MCF 10A (cell line): ENCODE measurements at regions not wholly inside any gene's neighbourhood (a gene's known extent, or its start where the extent isn't known, plus 50 kb on each side); places are given as distances from the start of the nearest gene placed in this dataset.
"Not testable (repeated sequence)": the region's sequence is repeated elsewhere in the genome, so short reads cannot be mapped to it uniquely, and the experiment has no call there.

Source experiments
- BruUV-seq: library from RNA; stranded (reverse); fragments of 400-500 nt; replicated peaks from 2 replicates; lab custom pipeline; 2021; lab: Mats Ljungman, UMichigan
- CTCF ChIA-PET: fragments of 300-600 bp; sonication (Branson Sonifier 250); formaldehyde crosslinking; extraction: SDS; loops from one replicate; lab custom pipeline; 2021; ENCODE audit warnings: antibody characterized with exemption, inconsistent platforms; lab: Yijun Ruan, JAX
- POLR2A ChIA-PET: fragments of 300-600, 350-650 bp; sonication (Branson Sonifier 250); formaldehyde crosslinking; extraction: SDS; loops from one replicate; lab custom pipeline; 2020; ENCODE audit warnings: antibody characterized with exemption, inconsistent platforms; lab: Yijun Ruan, JAX
- DNase-seq: peaks from one replicate; pipeline ENCODE4 v3.0.0-alpha.2; 2018; ENCODE audit not compliant: unreplicated experiment
- H3K27ac Mint-ChIP-seq: one replicate; pipeline ENCODE4 v1.8.0; 2022; ENCODE audit warnings: mild to moderate bottlenecking, low read depth, mixed read lengths; ENCODE audit not compliant: unreplicated experiment
- H3K27me3 Mint-ChIP-seq: one replicate; pipeline ENCODE4 v1.8.0; 2022; ENCODE audit warnings: mixed read lengths; ENCODE audit not compliant: insufficient read depth, unreplicated experiment
- H3K36me3 Mint-ChIP-seq: one replicate; pipeline ENCODE4 v1.8.0; 2022; ENCODE audit warnings: mild to moderate bottlenecking, moderate library complexity, mixed read lengths; ENCODE audit not compliant: insufficient read depth, unreplicated experiment
- H3K4me1 Mint-ChIP-seq: one replicate; pipeline ENCODE4 v1.8.0; 2022; ENCODE audit warnings: mixed read lengths; ENCODE audit not compliant: insufficient read depth, unreplicated experiment
- H3K4me3 Mint-ChIP-seq: one replicate; pipeline ENCODE4 v1.8.0; 2022; ENCODE audit warnings: mild to moderate bottlenecking, moderate library complexity, mixed read lengths; ENCODE audit not compliant: unreplicated experiment
- H3K9me3 Mint-ChIP-seq: one replicate; pipeline ENCODE4 v1.8.0; 2022; ENCODE audit warnings: mixed read lengths; ENCODE audit not compliant: unreplicated experiment
- intact Hi-C: fragments of 100-400 bp; cut with micrococcal nuclease; formaldehyde crosslinking; loops from 2 replicates; pipeline ENCODE4 v1.14.1; 2022
- TF ChIP-seq, protein P1 (sequence below): fragments of 200-600 bp; IDR thresholded peaks from one replicate; pipeline ENCODE4 v1.8.0; 2022; ENCODE audit warnings: antibody characterized with exemption, mild to moderate bottlenecking; ENCODE audit not compliant: unreplicated experiment

DNA sequence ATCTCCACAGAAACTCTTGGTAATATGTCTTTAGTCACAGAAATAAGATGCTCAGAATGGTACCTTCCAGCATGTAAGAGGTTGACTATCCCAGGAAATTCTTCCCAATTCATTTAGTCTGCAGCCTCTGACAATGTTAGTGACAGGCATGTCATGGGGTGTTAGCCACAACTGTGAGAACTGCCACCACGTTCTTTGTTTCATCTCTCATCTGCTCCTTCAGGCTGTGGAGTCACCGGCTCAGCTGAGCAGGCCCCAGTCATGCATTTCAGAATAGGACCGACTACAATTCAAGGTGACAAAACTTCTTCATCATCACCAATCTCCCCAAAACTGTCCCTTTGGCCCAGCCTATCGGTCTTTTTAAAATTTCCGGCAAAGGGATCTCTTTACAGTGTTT, 167.5 kb downstream of the AKAIN1 start:
- TF ChIP-seq, protein P1, sequence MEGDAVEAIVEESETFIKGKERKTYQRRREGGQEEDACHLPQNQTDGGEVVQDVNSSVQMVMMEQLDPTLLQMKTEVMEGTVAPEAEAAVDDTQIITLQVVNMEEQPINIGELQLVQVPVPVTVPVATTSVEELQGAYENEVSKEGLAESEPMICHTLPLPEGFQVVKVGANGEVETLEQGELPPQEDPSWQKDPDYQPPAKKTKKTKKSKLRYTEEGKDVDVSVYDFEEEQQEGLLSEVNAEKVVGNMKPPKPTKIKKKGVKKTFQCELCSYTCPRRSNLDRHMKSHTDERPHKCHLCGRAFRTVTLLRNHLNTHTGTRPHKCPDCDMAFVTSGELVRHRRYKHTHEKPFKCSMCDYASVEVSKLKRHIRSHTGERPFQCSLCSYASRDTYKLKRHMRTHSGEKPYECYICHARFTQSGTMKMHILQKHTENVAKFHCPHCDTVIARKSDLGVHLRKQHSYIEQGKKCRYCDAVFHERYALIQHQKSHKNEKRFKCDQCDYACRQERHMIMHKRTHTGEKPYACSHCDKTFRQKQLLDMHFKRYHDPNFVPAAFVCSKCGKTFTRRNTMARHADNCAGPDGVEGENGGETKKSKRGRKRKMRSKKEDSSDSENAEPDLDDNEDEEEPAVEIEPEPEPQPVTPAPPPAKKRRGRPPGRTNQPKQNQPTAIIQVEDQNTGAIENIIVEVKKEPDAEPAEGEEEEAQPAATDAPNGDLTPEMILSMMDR: no peak
- no peaks in the 10 kb centered on the region for H3K36me3 Mint-ChIP-seq
- CTCF ChIA-PET: no interaction called here
- intact Hi-C loops: no loop called here
- H3K27me3 Mint-ChIP-seq: no peaks in the 10 kb centered on the region
- peaks cover 18% of the 10 kb centered on the region for H3K9me3 Mint-ChIP-seq
- H3K4me1 Mint-ChIP-seq: no peaks in the 10 kb centered on the region
- POLR2A ChIA-PET: no interaction called here
- H3K4me3 Mint-ChIP-seq: no peak overlapping the region
- DNase-seq: no peak
- BruUV-seq: no TSS peak
- H3K27ac Mint-ChIP-seq: no peak overlapping the region

DNA sequence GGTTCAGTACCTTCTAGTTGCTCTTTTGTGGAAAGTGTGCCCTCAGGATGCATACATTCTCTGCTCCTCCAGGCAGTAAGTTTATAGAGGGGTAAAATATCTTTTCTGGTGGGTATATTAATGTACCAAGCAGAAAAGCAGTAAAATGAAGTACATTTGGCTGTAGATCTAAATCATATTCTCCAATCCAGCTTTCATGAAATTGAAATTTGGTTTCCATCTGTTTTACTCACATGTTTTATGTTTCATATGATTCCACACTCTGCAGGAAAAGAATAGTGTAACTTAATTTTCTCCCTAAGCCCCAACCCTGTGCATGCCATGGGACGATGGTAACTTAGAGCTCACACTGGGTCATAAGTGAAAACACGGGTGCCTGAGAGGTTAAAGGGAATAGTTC, 172.3 kb downstream of the AKAIN1 start:
- DNase-seq: no peak
- H3K9me3 Mint-ChIP-seq: peaks cover 5% of the 10 kb centered on the region
- ChIA-PET CTCF (interaction anchor here (0.6 to 3.8 kb wide), 3 partner anchors 46 to 918 kb away, joined by 3 to 23 read pairs (median 4); no protein-coding TSS in a partner anchor), POLR2A (interaction anchor here (0.7 kb wide), 1 partner anchor 741 kb away, joined by 3 read pairs; no protein-coding TSS in a partner anchor)
- H3K36me3 Mint-ChIP-seq: no peaks in the 10 kb centered on the region
- H3K4me3 Mint-ChIP-seq: no peak overlapping the region
- intact Hi-C loops: no loop called here
- H3K4me1 Mint-ChIP-seq: no peaks in the 10 kb centered on the region
- H3K27ac Mint-ChIP-seq: no peak overlapping the region
- no peaks in the 10 kb centered on the region for H3K27me3 Mint-ChIP-seq
- no TSS peak for BruUV-seq
- TF ChIP-seq, protein P1: no peak

DNA sequence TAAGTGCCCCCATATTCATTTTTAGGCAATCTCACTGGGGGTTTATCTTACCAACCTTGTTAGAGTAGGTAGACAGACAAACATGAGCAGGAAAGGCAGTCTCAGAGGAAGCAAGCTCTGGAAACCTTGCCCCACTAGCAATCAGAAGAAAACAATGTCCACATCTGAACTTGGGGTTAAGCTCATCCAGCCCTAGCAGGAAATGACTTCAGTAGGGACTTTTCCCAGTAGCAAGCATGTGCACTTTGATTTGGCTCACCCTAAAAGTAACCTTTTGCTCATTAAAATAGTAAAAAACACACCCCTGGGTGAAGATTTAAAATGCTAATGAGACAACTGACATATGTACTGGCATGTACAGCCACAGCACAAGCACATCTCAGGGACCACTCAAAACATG, 175.5 kb downstream of the AKAIN1 start:
- TF ChIP-seq, protein P1: no peak
- H3K27me3 Mint-ChIP-seq: no peaks in the 10 kb centered on the region
- no peak overlapping the region for H3K4me3 Mint-ChIP-seq
- intact Hi-C loops: no loop called here
- DNase-seq: no peak
- no TSS peak for BruUV-seq
- H3K4me1 Mint-ChIP-seq: no peaks in the 10 kb centered on the region
- no peaks in the 10 kb centered on the region for H3K9me3 Mint-ChIP-seq
- ChIA-PET POLR2A (interaction anchor here (0.6 kb wide), 1 partner anchor 885 kb away, joined by 3 read pairs; no protein-coding TSS in a partner anchor), CTCF (interaction anchor here (0.6 to 3.8 kb wide), 2 partner anchors 712 to 915 kb away, joined by 3 to 23 read pairs; no protein-coding TSS in a partner anchor)
- no peak overlapping the region for H3K27ac Mint-ChIP-seq
- H3K36me3 Mint-ChIP-seq: no peaks in the 10 kb centered on the region

DNA sequence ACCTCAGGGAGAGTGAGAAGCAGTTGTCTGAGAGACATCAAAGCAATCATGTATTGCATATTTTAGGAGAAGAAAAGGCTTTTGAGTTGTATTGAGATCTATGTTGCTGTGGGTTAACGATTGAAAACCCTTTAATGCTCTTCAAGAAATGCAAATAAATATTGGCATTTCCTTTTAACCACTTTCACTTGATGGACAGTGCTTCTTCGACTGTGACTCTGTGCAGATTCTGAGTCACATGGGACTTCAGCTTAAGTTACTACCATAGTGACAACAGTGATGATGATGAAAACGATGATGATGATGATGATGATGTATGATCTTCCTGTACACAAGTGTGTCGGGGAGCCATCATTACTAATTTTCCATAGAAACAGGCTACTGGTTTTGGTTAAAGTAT, 181.8 kb downstream of the AKAIN1 start:
- TF ChIP-seq, protein P1: no peak
- ChIA-PET CTCF (interaction anchor here (0.6 kb wide), 1 partner anchor 9 kb away, joined by 3 read pairs; no protein-coding TSS in a partner anchor), POLR2A (no interaction called here)
- intact Hi-C loops: no loop called here
- no peaks in the 10 kb centered on the region for H3K36me3 Mint-ChIP-seq
- no peak for DNase-seq
- no peak overlapping the region for H3K27ac Mint-ChIP-seq
- no peaks in the 10 kb centered on the region for H3K27me3 Mint-ChIP-seq
- H3K4me1 Mint-ChIP-seq: no peaks in the 10 kb centered on the region
- H3K4me3 Mint-ChIP-seq: no peak overlapping the region
- H3K9me3 Mint-ChIP-seq: no peaks in the 10 kb centered on the region
- no TSS peak for BruUV-seq

DNA sequence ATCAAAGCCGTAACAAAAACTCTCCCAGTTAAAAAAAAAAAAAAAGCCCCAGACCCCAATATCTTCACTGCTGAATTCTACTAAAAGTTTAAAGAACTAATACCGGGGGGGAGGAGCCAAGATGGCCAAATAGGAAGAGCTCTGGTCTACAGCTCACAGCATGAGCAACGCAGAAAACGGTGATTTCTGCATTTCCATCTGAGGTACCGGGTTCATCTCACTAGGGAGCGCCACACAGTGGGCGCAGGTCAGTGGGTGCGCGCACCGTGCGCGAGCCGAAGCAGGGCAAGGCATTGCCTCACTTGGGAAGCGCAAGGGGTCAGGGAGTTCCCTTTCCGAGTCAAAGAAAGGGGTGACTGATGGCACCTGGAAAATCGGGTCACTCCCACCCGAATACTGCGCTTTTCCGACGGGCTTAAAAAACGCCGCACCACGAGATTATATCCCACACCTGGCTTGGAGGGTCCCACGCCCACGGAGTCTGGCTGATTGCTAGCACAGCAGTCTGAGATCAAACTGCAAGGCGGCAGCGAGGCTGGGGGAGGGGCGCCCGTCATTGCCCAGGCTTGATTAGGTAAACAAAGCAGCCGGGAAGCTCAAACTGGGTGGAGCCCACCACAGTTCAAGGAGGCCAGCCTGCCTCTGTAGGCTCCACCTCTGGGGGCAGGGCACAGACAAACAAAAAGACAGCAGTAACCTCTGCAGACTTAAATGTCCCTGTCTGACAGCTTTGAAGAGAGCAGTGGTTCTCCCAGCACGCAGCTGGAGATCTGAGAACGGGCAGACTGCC, 192.8 kb downstream of the AKAIN1 start:
- CTCF ChIA-PET: interaction anchor here (0.5 kb wide), 1 partner anchor 201 kb away, joined by 5 read pairs; no protein-coding TSS in a partner anchor
- H3K4me1 Mint-ChIP-seq, H3K9me3 Mint-ChIP-seq, H3K27me3 Mint-ChIP-seq, BruUV-seq, H3K4me3 Mint-ChIP-seq, H3K27ac Mint-ChIP-seq, H3K36me3 Mint-ChIP-seq, POLR2A ChIA-PET, DNase-seq, intact Hi-C loops: not testable (repeated sequence)
